ENCODE measurements at regions not wholly inside any gene's neighbourhood (a gene's known extent, or its start where the extent isn't known, plus 50 kb on each side); places are given as distances from the start of the nearest gene placed in this dataset.
"Not testable (repeated sequence)": the region's sequence is repeated elsewhere in the genome, so short reads cannot be mapped to it uniquely, and the experiment has no call there.

DNA sequence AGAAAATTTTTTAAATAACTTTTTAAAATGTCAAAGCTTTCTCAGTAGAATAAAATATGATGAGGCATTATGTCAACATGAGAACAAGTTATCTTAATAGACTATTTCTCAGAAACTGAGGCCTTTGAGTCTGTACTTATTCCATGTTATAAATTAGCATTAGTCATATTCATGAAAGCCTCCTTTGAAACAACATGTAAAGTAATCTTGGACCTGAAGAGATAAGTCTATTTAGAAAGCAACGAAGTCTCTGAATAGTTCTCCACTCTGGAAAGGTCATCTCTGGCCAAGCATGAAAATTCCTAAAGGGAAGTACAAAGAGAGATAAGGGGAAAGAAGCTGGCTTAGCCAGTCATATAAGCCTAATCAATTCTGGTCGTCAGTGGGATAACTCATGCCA lies 150.8 kb downstream of the CYB561 start (continued):
- TF ChIP-seq, protein P1, sequence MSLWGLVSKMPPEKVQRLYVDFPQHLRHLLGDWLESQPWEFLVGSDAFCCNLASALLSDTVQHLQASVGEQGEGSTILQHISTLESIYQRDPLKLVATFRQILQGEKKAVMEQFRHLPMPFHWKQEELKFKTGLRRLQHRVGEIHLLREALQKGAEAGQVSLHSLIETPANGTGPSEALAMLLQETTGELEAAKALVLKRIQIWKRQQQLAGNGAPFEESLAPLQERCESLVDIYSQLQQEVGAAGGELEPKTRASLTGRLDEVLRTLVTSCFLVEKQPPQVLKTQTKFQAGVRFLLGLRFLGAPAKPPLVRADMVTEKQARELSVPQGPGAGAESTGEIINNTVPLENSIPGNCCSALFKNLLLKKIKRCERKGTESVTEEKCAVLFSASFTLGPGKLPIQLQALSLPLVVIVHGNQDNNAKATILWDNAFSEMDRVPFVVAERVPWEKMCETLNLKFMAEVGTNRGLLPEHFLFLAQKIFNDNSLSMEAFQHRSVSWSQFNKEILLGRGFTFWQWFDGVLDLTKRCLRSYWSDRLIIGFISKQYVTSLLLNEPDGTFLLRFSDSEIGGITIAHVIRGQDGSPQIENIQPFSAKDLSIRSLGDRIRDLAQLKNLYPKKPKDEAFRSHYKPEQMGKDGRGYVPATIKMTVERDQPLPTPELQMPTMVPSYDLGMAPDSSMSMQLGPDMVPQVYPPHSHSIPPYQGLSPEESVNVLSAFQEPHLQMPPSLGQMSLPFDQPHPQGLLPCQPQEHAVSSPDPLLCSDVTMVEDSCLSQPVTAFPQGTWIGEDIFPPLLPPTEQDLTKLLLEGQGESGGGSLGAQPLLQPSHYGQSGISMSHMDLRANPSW (CRISPR knock-in tag; conservative IDR thresholded peaks at IDR 0.05; ENCODE audit: low read depth): no peak
- TF ChIP-seq RELA (CRISPR knock-in tag; IDR thresholded peaks at IDR 0.05; ENCODE audit: borderline replicate concordance): no peak
- TF ChIP-seq NR1H2 (CRISPR knock-in tag; IDR thresholded peaks at IDR 0.05): no peak
- TF ChIP-seq, protein P2, sequence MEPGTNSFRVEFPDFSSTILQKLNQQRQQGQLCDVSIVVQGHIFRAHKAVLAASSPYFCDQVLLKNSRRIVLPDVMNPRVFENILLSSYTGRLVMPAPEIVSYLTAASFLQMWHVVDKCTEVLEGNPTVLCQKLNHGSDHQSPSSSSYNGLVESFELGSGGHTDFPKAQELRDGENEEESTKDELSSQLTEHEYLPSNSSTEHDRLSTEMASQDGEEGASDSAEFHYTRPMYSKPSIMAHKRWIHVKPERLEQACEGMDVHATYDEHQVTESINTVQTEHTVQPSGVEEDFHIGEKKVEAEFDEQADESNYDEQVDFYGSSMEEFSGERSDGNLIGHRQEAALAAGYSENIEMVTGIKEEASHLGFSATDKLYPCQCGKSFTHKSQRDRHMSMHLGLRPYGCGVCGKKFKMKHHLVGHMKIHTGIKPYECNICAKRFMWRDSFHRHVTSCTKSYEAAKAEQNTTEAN (CRISPR knock-in tag; IDR thresholded peaks at IDR 0.05): no peak

DNA sequence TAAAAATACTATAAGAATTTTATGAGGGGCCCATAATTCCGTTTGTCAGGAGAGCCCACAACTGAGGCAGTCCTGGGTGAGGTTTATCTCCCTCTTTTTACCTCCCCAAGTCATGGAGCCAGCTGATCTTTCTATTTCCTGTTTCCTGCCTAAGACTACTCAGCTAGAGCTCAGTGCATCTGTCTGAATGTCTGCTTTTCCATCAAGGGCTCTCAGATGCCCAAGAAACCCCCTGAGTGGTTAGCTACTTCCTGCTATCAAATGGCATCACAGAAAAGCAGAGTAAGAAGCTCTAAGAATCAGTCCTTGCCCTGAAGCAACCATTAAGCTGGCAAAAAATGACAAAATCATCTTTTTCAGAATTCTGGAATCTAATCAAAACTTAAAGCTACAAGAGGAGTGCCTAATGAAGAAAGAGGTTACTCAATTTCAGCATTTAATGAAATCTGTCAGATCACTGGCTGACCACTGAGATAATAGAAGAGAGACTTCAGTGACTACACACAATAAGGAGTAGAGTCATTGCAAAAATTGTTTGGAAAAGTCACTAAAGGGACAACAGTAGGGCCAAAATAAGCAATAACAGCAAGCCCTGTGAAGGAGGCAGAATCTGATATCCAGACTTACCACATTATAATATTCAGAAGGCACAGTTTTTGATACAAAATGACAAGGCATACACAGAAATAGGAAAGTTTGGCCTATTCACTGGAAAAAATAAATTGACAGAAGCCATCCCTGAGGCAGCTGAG lies 150.1 kb downstream of the CYB561 start:
- ChIA-PET CTCF (interaction anchor here (0.9 kb wide), 1 partner anchor 130 kb away, joined by 3 read pairs; no protein-coding TSS in a partner anchor), POLR2A (no interaction called here)
- TF ChIP-seq, protein P3, sequence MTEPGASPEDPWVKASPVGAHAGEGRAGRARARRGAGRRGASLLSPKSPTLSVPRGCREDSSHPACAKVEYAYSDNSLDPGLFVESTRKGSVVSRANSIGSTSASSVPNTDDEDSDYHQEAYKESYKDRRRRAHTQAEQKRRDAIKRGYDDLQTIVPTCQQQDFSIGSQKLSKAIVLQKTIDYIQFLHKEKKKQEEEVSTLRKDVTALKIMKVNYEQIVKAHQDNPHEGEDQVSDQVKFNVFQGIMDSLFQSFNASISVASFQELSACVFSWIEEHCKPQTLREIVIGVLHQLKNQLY (CRISPR knock-in tag; IDR thresholded peaks at IDR 0.05): no peak
- no peak for TF ChIP-seq ZNF121 (CRISPR knock-in tag; IDR thresholded peaks at IDR 0.05)
- no peak for TF ChIP-seq JAZF1 (CRISPR knock-in tag; IDR thresholded peaks at IDR 0.05)
- no peak for TF ChIP-seq ZNF219 (CRISPR knock-in tag; IDR thresholded peaks at IDR 0.05; ENCODE audit: borderline replicate concordance)
- no peak for TF ChIP-seq ZNF416 (CRISPR knock-in tag; IDR thresholded peaks at IDR 0.05)
- TF ChIP-seq EMX1 (CRISPR knock-in tag; IDR thresholded peaks at IDR 0.05): no peak
- DNase-seq (ENCODE audit: low spot score) (no peak), ATAC-seq (no peak)
- Mint-ChIP-seq H3K4me1 (peaks cover 23% of the 10 kb centered on the region), H3K27me3 (ENCODE audit: low read depth) (peaks cover 8% of the 10 kb centered on the region), H3K27ac (no peak overlapping the region), H3K9me3 (peaks cover 41% of the 10 kb centered on the region), H3K4me3 (no peak overlapping the region), H3K36me3 (peaks cover 24% of the 10 kb centered on the region)

DNA sequence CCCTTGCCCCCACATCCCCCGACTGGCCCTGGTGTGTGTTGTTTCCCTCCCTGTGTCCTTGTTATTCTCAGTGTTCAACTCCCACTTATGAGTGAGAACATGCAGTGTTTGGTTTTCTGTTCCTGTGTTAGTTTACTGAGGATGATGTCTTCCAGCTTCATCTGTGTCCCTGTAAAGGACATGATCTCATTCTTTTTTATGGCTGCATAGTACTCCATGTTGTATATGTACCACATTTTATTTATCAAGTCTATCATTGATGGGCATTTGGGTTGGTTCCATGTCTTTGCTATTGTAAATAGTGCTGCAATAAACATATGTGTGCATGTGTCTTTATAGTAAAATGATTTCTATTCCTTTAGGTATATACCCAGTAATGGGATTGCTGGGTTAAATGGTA lies 147.2 kb downstream of the CYB561 start:
- ATAC-seq; H3K27me3 Mint-ChIP-seq (ENCODE audit: low read depth); H3K4me3 Mint-ChIP-seq; DNase-seq (ENCODE audit: low spot score); H3K27ac Mint-ChIP-seq; CTCF ChIA-PET; H3K4me1 Mint-ChIP-seq; POLR2A ChIA-PET: not testable (repeated sequence)
- peaks cover 24% of the 10 kb centered on the region for H3K36me3 Mint-ChIP-seq
- peaks cover 59% of the 10 kb centered on the region for H3K9me3 Mint-ChIP-seq

DNA sequence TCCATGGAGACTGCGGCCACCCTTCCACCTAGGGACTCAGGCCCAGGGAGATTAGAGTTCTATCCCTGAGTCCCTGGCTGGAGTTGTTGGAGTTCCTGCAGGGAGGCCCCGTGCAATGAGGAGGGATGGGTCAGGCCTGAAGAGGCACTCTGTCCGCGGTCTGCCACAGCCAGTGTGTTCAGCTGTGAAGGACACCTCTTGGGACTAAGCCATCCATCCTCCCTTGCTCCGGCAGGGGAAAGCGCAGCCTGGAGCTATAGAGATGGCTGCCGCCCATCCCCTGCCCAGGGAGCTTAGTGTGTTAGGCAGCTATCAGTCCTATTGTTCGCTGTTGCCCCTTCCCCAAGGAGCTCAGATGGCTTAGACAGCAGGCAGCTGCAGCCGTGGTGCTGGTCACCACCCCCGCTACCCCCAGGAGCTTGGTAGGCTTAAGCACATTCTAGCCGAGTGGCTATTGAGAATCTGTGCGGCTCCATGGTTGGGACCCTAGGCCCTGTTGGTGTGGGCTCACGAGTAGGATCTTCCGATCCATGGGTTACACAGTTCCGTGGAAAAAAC lies 141.3 kb downstream of the CYB561 start:
- DNase-seq (ENCODE audit: low spot score) (no peak), ATAC-seq (no peak)
- Mint-ChIP-seq H3K36me3 (no peaks in the 10 kb centered on the region; the same call in 1 of the 2 replicates), H3K4me3 (no peak overlapping the region), H3K27ac (no peak overlapping the region), H3K4me1 (no peaks in the 10 kb centered on the region), H3K27me3 (ENCODE audit: low read depth) (no peaks in the 10 kb centered on the region), H3K9me3 (peaks cover 26% of the 10 kb centered on the region)
- CTCF ChIA-PET: no interaction called here
- POLR2A ChIA-PET: no interaction called here
- TF ChIP-seq IRF2 (CRISPR knock-in tag; IDR thresholded peaks at IDR 0.05; ENCODE audit: borderline replicate concordance, low read depth) (no peak), ZNF423 (CRISPR knock-in tag; IDR thresholded peaks at IDR 0.05) (no peak), TEAD4 (CRISPR knock-in tag; IDR thresholded peaks at IDR 0.05) (no peak), JAZF1 (CRISPR knock-in tag; IDR thresholded peaks at IDR 0.05) (no peak), ZNF121 (CRISPR knock-in tag; IDR thresholded peaks at IDR 0.05) (no peak)
- TF ChIP-seq, protein P4, sequence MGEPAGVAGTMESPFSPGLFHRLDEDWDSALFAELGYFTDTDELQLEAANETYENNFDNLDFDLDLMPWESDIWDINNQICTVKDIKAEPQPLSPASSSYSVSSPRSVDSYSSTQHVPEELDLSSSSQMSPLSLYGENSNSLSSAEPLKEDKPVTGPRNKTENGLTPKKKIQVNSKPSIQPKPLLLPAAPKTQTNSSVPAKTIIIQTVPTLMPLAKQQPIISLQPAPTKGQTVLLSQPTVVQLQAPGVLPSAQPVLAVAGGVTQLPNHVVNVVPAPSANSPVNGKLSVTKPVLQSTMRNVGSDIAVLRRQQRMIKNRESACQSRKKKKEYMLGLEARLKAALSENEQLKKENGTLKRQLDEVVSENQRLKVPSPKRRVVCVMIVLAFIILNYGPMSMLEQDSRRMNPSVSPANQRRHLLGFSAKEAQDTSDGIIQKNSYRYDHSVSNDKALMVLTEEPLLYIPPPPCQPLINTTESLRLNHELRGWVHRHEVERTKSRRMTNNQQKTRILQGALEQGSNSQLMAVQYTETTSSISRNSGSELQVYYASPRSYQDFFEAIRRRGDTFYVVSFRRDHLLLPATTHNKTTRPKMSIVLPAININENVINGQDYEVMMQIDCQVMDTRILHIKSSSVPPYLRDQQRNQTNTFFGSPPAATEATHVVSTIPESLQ (CRISPR knock-in tag; IDR thresholded peaks at IDR 0.05): no peak
- TF ChIP-seq, protein P5, sequence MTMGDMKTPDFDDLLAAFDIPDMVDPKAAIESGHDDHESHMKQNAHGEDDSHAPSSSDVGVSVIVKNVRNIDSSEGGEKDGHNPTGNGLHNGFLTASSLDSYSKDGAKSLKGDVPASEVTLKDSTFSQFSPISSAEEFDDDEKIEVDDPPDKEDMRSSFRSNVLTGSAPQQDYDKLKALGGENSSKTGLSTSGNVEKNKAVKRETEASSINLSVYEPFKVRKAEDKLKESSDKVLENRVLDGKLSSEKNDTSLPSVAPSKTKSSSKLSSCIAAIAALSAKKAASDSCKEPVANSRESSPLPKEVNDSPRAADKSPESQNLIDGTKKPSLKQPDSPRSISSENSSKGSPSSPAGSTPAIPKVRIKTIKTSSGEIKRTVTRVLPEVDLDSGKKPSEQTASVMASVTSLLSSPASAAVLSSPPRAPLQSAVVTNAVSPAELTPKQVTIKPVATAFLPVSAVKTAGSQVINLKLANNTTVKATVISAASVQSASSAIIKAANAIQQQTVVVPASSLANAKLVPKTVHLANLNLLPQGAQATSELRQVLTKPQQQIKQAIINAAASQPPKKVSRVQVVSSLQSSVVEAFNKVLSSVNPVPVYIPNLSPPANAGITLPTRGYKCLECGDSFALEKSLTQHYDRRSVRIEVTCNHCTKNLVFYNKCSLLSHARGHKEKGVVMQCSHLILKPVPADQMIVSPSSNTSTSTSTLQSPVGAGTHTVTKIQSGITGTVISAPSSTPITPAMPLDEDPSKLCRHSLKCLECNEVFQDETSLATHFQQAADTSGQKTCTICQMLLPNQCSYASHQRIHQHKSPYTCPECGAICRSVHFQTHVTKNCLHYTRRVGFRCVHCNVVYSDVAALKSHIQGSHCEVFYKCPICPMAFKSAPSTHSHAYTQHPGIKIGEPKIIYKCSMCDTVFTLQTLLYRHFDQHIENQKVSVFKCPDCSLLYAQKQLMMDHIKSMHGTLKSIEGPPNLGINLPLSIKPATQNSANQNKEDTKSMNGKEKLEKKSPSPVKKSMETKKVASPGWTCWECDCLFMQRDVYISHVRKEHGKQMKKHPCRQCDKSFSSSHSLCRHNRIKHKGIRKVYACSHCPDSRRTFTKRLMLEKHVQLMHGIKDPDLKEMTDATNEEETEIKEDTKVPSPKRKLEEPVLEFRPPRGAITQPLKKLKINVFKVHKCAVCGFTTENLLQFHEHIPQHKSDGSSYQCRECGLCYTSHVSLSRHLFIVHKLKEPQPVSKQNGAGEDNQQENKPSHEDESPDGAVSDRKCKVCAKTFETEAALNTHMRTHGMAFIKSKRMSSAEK (CRISPR knock-in tag; IDR thresholded peaks at IDR 0.05; ENCODE audit: borderline replicate concordance): no peak
- TF ChIP-seq, protein P6, sequence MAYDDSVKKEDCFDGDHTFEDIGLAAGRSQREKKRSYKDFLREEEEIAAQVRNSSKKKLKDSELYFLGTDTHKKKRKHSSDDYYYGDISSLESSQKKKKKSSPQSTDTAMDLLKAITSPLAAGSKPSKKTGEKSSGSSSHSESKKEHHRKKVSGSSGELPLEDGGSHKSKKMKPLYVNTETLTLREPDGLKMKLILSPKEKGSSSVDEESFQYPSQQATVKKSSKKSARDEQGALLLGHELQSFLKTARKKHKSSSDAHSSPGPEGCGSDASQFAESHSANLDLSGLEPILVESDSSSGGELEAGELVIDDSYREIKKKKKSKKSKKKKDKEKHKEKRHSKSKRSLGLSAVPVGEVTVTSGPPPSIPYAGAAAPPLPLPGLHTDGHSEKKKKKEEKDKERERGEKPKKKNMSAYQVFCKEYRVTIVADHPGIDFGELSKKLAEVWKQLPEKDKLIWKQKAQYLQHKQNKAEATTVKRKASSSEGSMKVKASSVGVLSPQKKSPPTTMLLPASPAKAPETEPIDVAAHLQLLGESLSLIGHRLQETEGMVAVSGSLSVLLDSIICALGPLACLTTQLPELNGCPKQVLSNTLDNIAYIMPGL (CRISPR knock-in tag; IDR thresholded peaks at IDR 0.05): no peak

All from WTC11 (cell line).